ENCODE measurements at regions not wholly inside any gene's neighbourhood (a gene's known extent, or its start where the extent isn't known, plus 50 kb on each side); places are given as distances from the start of the nearest gene placed in this dataset.

DNA sequence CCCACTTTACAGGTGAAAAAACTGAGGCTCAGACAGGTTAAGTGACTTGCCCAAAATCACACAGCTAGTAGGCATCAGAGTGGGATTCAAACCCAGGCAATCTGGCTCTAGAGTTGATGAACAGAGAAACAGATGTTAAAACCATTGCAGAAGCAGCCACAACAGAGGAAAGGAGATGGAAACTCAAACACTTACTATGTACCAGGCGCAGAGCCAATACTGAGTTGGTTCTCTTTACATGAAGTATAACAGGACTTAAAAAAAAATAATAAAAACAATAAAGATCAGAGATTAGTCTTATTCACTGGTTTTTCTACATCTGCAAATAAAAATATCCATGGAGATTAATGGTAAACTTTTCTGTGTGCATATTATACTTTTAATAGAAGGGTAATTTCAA lies 84.9 kb upstream of the SPATA12 start:
- WGBS = 97% methylated on average over 1 of the region's 1 CpG
- Histone ChIP-seq H3K4me1 (no peaks in the 10 kb centered on the region), H3K27ac (no peak overlapping the region), H3K4me3 (no peak overlapping the region), H3K27me3 (no peaks in the 10 kb centered on the region), H3K36me3 (no peaks in the 10 kb centered on the region), H3K9me3 (no peaks in the 10 kb centered on the region)
- no peak for DNase-seq (ENCODE audit: low spot score in 2 of 2)
- TF ChIP-seq, protein P1, sequence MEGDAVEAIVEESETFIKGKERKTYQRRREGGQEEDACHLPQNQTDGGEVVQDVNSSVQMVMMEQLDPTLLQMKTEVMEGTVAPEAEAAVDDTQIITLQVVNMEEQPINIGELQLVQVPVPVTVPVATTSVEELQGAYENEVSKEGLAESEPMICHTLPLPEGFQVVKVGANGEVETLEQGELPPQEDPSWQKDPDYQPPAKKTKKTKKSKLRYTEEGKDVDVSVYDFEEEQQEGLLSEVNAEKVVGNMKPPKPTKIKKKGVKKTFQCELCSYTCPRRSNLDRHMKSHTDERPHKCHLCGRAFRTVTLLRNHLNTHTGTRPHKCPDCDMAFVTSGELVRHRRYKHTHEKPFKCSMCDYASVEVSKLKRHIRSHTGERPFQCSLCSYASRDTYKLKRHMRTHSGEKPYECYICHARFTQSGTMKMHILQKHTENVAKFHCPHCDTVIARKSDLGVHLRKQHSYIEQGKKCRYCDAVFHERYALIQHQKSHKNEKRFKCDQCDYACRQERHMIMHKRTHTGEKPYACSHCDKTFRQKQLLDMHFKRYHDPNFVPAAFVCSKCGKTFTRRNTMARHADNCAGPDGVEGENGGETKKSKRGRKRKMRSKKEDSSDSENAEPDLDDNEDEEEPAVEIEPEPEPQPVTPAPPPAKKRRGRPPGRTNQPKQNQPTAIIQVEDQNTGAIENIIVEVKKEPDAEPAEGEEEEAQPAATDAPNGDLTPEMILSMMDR (IDR thresholded peaks at IDR 0.05) = no peak
- TF ChIP-seq POLR2AphosphoS5 (IDR thresholded peaks at IDR 0.05) (no peak), EP300 (IDR thresholded peaks at IDR 0.05) (no peak), POLR2A (IDR thresholded peaks at IDR 0.05) (no peak)

DNA sequence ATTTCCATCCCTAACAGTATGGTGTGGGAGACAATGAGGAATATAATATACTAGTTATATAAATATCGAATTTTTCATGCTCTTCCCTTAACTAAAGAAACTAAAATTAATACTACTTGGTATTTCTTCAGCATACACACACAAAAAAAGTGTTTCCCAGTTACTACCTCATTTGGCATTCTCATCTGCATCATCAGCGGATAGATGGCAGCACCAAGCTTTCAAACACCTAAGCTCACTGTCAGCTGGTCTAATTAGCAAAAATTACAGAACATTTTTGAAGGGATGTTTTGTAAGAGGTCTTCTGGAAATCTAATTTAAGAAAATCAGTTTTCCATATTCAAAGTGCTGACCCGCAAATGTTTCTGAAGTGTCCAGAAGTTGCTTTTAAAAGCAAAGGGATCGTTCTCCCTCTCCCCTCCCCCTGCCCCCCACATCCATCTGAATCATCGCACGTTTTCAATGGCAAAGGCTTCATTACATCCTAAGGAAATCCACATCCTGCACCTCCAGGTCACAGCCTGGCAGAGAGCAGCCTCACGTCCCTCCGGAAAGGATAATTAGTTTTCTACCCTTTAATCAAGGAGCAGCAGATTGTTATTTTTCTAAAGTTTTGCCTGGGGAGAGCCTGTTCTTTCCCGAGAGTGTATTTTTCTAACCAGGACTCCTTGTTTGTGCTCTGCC lies 86.1 kb upstream of the SPATA12 start:
- Histone ChIP-seq H3K9me3 (no peaks in the 10 kb centered on the region), H3K4me1 (no peaks in the 10 kb centered on the region), H3K36me3 (no peaks in the 10 kb centered on the region), H3K4me3 (no peak overlapping the region), H3K27ac (no peak overlapping the region), H3K27me3 (no peaks in the 10 kb centered on the region)
- DNase-seq (ENCODE audit: low spot score in 2 of 2) = no peak
- 74% methylated on average over 9 of the region's 9 CpGs for WGBS
- TF ChIP-seq, protein P1 (IDR thresholded peaks at IDR 0.05) = no peak
- TF ChIP-seq POLR2AphosphoS5 (IDR thresholded peaks at IDR 0.05) (no peak), EP300 (IDR thresholded peaks at IDR 0.05) (no peak), POLR2A (IDR thresholded peaks at IDR 0.05) (no peak)

DNA sequence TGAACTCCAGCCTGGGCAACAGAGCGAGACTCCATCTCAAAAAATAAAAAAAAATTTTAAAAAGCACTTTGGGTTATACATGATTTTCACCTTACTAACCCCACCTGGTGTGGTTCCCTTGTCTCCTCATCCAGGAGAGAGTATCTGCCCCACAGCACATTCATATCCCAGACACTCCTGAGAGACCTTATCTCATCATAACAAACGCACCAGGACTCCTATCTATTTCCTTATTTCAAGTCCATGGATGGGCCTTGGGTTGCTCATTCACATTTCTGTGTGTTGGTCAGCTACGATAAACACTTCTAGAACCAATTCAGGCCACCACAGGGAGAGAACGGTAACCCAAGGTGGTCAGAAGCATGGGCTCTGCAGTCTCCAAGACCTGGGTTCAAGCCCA lies 88.6 kb upstream of the SPATA12 start:
- no peaks in the 10 kb centered on the region for H3K27me3 ChIP-seq
- no peak overlapping the region for H3K4me3 ChIP-seq
- H3K36me3 ChIP-seq = no peaks in the 10 kb centered on the region
- H3K27ac ChIP-seq = no peak overlapping the region
- no peaks in the 10 kb centered on the region for H3K9me3 ChIP-seq
- TF ChIP-seq POLR2AphosphoS5 (IDR thresholded peaks at IDR 0.05) = no peak
- no peak for TF ChIP-seq POLR2A (IDR thresholded peaks at IDR 0.05)
- no peak for TF ChIP-seq EP300 (IDR thresholded peaks at IDR 0.05)
- TF ChIP-seq, protein P1 (IDR thresholded peaks at IDR 0.05) = no peak
- 92% methylated on average over 4 of the region's 4 CpGs for WGBS
- no peak for DNase-seq (ENCODE audit: low spot score in 2 of 2)
- H3K4me1 ChIP-seq = no peaks in the 10 kb centered on the region

DNA sequence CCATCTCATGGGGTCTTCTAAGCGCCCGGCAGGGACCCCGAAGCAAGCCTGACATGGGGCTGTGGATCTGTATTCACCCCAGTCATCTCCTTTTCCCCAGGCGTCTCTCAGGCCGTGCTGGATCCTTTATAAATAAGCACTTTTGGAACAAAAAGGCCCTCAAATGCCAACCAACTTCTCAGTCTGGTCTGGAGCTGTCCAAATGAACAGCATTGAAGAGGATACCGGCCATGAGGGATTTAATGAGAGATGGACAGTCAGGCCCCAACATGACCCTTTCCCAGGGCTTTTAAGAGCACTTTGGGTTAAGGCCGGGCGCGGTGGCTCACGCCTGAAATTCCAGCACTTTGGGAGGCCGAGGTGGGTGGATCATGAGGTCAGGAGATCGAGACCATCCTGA lies 89.2 kb upstream of the SPATA12 start:
- no peaks in the 10 kb centered on the region for H3K4me1 ChIP-seq
- H3K27me3 ChIP-seq = no peaks in the 10 kb centered on the region
- no peaks in the 10 kb centered on the region for H3K36me3 ChIP-seq
- WGBS = 90% methylated on average over 12 of the region's 12 CpGs
- H3K9me3 ChIP-seq = no peaks in the 10 kb centered on the region
- no peak for TF ChIP-seq POLR2A (IDR thresholded peaks at IDR 0.05)
- TF ChIP-seq EP300 (IDR thresholded peaks at IDR 0.05) = no peak
- no peak for TF ChIP-seq POLR2AphosphoS5 (IDR thresholded peaks at IDR 0.05)
- TF ChIP-seq, protein P1 (IDR thresholded peaks at IDR 0.05) = no peak
- no peak overlapping the region for H3K27ac ChIP-seq
- no peak for DNase-seq (ENCODE audit: low spot score in 2 of 2)
- no peak overlapping the region for H3K4me3 ChIP-seq

DNA sequence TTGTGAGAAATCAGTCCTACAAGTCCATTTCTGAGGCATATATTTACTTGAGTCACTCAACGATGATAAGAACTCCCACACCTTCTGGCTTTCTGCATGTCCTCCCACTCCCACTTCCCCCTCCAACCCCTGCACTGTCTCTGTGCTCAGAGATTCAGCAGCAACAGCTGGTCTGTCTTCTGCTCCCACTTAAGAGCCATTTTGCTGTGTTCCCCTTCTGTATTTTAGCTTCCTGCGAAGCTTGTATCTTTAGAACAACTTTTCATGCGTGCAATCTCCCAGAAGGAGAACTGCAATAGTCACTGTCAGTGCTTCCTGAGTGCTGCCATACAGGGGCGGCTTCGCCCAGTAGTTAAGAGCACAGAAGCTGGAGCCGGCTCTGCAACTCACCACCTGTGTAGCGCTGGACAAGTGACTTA lies 90.0 kb upstream of the SPATA12 start:
- DNase-seq (ENCODE audit: low spot score in 2 of 2) = no peak
- 71% methylated on average over 7 of the region's 7 CpGs for WGBS
- TF ChIP-seq, protein P1 (IDR thresholded peaks at IDR 0.05) = no peak
- TF ChIP-seq POLR2A (IDR thresholded peaks at IDR 0.05) = no peak
- no peak for TF ChIP-seq EP300 (IDR thresholded peaks at IDR 0.05)
- TF ChIP-seq POLR2AphosphoS5 (IDR thresholded peaks at IDR 0.05) = no peak

More for the DNA sequence above, 90.0 kb upstream of the SPATA12 start:
- no peak overlapping the region for H3K27ac ChIP-seq
- no peaks in the 10 kb centered on the region for H3K27me3 ChIP-seq
- no peaks in the 10 kb centered on the region for H3K36me3 ChIP-seq
- H3K9me3 ChIP-seq = no peaks in the 10 kb centered on the region
- no peak overlapping the region for H3K4me3 ChIP-seq
- no peaks in the 10 kb centered on the region for H3K4me1 ChIP-seq

Measured in suprapubic skin (tissue), 4 donors.